HG03159 (cell line): ENCODE measurements at regions not wholly inside any gene's neighbourhood (a gene's known extent, or its start where the extent isn't known, plus 50 kb on each side); places are given as distances from the start of the nearest gene placed in this dataset.

ENCODE experiments used
- ATAC-seq: cut with Tn5 transposase; IDR thresholded peaks from one replicate; pipeline ENCODE4 v1.9.1; 2021; ENCODE audit warnings: mild to moderate bottlenecking, moderate library complexity; ENCODE audit not compliant: unreplicated experiment

DNA sequence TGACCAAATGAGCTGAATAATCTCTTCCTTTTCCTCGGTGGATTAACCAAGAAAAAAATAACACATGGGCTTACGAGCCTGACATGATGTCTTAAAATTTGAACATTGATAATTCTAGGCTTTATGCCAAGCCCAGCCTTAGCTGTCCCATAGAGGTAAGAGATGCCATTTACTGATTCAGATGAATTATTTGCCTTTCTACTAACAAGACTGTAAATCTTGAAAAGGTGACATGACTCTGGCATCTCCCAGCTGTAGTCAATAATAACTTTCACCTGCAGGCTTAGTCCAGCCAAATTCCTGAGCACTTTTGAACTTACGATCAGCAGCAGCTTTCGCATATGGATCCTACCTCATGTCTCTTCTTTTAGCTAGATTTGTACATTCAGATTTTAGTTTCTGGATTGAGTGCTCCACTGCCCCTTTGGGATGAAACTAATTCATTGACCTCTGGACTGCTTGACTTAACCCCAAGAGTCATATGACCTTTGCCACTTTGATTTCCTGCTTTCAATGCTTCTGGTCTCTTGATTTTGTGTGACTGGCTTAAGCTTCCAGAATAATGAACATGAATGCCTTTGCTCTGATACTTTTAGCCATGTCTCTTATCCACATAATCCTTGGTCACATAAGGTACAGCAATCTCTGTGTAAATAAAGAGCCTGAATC is 876.4 kb upstream of the SLIT2 start:
- no peak for ATAC-seq

DNA sequence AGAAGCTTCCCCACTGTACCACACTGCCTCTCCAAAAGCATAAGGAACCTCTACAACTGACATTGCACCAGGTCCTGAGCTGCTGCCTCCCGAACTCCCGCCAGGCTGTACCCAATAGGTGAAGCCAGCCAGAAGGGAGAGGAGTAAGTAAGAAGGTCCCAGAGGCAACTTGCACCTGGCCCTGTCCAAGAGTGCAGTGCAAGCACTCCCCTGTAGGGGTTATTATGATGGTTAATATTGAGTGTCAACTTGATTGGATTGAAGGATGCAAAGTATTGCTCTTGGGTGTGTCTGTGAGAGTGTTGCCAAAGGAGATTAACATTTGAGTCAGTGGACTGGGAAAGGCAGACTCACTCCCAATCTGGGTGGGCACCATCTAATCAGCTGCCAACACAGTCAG is 879.3 kb upstream of the SLIT2 start:
- no peak for ATAC-seq

DNA sequence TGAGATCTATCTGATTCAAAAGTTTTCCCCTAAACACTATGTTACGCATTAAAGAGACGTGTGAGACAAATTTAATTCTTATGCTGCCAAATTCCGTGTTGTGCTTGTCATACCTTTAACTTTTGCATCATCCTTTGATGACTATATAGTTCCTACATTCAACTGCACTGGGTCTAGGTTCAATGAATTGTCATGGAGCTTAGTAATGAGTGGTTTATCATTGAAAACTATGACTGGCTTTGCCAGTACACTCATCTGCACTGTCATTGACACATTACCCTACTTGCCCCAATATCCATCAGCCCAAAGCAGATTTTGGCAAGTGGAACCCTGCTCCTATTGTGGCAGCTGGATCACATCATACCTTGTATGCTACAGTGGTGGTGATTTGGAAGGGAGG is 882.9 kb upstream of the SLIT2 start:
- no peak for ATAC-seq

DNA sequence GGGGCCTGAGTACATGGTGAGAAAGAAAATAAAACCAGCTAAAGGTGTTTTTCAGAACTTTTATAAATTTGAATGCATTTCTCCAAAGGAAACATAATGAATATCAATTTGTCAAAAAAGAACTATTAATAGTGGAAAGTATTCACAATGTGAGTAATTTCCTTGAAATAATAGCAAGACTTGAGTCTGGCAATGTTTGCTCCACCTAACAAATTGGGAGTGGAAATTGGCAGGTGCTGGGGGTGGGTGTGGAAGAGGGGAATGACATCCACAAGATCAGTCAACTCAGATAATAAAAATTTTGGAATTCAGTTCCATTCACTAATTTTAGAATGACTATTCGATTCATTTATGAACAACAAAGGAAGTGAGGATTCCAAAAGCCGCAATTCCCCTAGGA is 884.8 kb upstream of the SLIT2 start:
- no peak for ATAC-seq

DNA sequence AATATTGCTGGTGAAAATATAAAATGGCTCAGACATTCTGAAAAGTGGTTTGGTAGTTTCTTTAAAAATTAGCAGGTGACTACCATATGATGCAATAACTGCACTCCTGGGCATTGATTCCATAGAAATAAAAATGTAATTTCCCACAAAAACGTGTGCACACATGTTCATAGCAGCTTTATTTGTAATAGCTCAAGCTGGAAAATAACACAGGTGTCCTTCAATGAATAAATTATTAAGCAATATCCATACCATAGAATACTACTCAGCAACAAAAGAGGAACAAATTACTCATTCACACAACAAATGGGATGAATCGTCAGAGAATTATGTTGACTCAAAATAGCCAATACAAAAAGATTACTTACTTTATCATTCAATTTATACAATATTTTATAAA is 893.7 kb upstream of the SLIT2 start:
- ATAC-seq = no peak

DNA sequence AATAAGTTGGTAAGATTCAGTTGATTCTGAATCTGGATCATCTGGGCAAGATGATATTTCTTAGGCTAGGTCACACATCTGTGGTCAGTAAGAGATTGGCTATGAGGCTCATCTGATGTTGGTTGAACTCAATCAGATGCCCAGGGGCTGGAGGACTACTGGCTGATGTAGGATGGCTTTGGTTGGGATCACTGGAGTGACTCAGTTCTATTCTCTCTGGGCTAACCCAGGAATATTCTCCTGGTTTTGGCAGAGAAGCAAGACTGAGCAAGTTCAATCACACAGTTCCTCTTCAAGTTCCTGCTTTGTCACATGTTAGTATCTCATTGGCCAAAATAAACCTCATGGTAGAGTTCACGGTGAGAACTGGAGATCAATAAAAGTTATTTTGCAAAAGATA is 902.3 kb upstream of the SLIT2 start:
- ATAC-seq = no peak

DNA sequence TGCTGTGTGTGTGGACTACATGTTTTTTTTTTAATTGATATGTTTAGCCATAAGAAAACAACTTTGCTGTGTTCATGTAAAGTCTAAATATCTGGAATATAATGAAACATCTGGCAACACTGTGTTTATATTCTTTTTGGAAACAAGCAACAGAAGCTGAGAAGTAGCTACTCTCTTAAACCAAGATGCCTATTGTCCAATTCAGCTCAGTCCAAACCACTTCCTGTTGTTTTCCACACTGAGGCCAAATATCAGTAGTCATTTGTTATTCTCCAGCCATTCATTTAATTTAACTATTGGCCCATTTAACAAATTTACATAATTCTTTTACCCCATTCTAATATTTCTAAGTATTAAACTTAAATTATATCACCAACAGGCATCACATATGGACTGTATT is 903.0 kb upstream of the SLIT2 start:
- ATAC-seq = no peak

DNA sequence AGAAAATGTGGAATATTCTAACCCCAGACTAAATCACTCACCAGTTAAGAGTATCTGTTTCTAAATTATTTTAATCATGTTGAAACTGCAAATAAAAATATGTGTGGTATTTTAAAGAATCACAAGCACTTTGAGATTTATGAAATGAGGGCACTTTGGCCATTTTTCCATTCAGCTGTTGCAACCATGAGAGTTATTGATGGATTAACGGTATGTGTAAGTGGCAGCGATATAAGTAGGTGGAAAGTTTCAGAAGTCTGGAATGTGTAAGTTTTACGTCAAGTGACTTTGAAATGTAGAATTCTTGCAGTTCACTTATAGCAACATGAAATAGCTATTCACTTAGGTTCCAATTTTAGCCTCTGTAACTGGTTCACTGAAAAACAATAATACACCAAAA is 905.1 kb upstream of the SLIT2 start:
- no peak for ATAC-seq

DNA sequence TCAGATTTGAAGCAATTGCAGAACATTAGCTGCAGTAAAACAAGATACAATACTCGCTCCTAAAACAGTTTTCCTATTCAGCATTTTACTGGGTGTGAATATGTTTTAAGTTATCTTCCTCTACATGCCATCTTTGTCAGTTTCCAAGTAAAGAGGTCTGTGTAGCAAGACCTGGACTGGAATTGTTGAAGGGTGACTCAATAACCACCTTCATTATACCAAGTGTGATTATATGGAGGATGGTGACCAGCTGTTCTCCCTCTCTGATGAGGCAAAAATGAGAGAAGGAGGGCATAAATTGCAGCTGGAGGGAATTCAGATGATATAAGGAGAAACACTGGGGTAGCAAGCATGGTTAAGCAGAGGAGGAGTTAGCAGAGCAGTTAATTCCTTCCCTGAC is 922.1 kb upstream of the SLIT2 start:
- no peak for ATAC-seq

DNA sequence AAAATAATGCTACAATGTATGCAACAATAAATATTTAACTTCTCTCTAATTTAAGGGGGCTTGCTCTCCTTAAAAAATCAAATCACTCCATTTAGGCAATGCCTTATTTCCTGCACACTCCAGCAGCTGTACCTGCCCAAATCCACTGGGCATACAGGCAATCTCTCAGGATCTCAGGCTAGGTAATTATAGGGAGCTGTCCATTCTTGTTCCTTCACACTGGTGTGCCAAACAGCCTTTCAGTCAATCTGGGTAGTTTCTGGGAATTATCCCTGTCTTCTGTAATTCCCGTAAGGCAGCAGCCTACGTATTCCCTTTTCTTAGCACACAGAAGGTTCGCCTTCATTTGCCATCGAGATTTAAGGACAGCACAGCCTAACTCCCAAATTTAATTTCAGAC is 922.6 kb upstream of the SLIT2 start:
- no peak for ATAC-seq

DNA sequence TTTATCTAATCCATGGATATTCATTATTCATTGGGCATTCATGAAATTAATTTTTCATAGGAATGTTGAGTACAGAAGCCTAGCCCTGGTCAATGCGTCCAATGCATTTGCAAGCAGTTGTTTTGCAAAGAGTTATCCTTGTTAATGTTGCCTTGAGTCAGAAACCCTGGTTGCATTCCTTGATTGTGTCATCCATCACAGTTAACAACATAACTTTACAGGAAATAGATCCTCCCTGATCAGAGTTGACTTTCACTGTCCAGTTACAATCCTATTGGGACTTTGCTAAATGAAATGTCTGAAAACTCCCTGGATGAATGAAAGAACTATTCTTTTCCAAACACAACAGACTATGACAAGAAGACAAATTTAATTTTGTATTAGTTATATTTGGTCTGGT is 924.3 kb upstream of the SLIT2 start:
- no peak for ATAC-seq

DNA sequence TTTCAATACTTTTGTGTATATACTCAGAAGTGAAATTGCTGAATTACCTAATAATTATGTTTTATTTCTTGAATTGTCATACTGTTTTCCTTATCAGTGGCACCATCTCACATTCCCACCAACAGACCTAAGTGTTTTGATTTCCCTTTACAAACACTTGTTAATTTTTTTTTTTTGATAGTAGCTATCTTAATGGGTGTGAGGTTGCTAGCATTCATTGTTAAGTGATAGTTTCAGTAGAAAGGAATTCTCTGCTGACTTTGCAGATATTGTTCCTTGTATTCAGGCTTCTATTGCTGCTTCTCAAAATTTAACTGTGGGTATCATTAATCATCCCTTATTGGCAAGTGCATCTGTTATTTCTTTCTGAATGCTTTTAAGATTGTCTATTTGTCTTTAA is 927.5 kb upstream of the SLIT2 start:
- no peak for ATAC-seq

DNA sequence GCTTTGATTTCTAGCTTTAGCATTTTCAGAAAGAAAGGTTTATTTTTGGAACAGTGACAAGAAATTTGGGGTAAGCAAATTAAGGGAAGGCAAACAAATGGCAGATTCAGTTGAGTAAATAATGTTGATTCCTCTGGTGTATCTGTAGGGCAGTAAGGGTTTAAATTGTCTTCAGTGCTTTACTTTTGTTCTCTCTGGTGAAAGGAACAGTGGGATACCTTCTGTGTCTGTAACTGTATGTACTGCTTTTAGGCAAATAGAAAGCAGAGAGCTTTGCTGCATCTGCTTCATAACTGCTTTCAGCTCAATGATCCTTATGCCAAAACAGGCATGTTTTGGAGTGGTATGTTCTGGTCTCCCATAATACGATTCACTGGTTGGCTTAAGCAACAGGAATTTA is 932.1 kb upstream of the SLIT2 start:
- ATAC-seq = no peak

DNA sequence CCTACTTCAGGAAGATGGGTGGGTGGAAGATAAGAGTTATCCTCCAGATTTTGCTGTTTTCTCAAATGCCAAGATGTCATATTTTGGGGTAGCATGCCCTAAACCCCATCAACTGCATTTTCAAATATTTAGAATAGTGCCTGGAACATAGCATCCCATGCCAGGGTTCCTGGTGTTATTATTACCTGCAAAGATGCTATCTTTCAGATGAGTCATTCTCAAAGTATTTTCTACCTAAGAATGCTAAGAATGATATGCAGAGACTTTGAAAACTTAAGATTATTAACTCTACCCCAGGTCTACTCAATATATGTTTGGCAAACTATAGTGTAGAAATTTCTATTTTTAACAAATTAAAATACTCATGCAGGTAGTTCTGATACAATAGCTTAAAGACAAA is 934.3 kb upstream of the SLIT2 start:
- no peak for ATAC-seq

DNA sequence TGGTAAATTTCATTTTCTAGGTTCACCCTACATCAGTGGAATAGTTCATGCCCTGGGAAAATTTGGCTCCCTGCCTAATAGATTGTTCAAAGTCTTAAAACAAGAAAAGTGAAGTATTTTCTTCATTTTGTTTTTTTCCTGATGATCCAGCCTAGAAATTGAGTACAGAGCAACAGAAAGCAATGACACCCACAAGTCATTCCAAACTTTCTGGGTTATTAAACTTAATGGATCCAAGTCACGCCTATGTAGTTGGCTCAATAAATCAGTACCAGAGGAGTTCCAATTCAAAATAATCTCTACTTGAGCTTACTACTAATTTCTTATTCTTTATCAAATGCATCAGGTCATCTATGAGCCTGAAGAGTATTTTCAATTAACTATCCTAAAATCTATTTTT is 937.6 kb upstream of the SLIT2 start:
- no peak for ATAC-seq

DNA sequence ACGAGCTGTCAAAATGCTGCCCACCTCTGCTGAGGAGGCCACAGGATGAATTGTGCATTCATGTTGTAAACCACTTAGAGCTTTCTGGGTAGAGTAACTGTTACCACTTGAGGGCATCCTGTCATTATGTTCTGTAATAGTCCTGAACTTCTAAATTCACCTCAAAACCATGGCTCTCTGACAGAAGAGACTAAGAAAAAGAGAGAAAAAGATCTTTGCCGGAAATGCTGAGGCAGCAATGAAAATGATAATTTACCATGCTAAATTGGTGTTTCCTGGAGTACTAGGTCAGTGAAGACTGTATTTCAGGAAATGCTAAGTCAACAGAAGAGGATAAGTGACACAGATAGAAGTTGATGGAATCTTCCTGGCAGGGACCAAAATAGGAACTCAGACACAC is 942.3 kb upstream of the SLIT2 start:
- no peak for ATAC-seq

DNA sequence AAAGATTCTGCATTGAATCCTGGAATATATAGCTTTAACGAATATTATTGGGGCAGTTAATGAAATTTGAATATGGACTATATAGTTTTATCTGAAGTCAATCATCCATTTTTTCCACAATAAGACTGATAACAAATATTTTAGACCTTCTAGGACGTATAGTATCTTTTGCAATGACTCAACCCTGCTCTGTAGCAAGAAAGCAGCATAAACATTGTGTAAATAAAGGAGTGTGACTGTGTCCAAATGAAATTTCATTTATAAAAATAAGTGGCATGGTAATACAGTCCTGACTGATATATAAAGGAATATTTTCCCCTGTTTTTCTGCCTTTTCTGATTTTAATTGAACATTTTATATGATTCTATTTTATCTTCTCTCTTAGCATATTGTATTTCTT is 947.7 kb upstream of the SLIT2 start:
- no peak for ATAC-seq

DNA sequence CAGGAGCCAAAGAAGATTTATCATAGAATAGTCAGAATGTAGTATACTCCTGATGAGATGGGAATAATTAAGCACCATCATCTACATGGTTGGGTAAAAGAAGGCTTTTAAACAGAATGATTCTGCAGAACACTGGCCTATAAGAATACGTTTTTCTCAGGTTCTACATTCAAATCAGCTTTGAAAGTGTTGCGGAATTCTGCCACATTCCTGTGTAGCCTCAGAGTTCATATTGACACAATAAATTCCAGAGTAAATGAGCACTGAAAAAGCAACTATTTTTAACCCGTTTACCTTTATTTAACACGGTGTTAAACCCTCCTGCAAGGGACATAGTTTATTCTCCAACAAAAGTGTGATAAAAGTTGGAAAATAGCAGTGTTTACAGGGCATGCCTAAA is 950.2 kb upstream of the SLIT2 start:
- no peak for ATAC-seq

DNA sequence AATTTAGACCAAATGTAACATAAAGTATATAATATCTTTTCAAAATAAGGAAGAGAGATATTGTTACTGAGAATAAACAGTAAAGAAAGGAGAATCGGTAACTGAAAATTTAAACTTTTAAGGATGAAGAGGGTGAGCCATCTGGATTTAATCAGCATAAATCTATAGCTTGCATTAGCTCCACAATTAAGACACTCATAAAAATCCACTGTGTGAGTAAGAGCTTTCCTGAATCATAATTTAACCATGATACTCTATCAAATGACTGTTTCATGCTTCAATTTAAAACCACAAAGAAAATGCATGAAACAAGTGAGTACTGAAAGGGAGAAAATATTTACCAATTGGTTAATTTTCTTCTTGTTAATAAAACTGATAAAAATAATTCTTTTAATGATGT is 951.5 kb upstream of the SLIT2 start:
- no peak for ATAC-seq

DNA sequence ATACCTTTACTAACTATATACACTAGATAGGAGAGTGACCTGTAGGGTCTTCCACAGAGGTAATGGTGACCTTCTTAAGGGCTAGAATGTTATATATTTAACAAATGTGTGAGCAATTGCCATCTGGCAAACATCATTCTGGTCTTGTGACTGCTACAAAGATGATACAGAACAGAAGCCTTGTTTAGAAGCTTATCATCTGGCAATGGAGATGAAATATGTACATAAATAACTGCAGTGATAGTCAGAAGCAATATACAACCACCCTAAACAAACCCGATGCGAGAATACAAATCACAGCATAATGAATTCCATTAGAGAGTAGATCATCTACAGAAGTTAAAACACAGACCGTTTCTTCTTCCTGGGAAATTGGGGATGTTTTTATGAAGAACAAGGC is 952.7 kb upstream of the SLIT2 start:
- ATAC-seq = no peak

DNA sequence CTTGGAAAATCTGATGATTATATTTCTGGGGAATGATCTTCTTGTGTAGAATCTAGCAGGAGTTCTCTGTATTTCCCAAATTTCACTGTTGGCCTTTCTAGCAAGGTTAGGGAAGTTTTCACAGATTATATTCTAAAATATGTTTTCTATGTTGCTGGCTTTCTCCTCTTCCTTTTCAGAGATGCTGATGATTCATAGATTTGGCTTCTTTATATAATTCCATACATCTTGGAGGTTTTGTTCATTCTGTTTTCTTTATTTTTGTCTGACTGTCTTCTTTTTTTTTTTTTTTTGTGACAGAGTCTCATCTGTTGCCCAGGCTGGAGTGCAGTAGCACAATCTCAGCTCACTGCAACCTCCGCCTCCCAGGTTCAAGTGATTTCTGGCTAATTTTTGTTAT is 957.9 kb upstream of the SLIT2 start:
- no peak for ATAC-seq

DNA sequence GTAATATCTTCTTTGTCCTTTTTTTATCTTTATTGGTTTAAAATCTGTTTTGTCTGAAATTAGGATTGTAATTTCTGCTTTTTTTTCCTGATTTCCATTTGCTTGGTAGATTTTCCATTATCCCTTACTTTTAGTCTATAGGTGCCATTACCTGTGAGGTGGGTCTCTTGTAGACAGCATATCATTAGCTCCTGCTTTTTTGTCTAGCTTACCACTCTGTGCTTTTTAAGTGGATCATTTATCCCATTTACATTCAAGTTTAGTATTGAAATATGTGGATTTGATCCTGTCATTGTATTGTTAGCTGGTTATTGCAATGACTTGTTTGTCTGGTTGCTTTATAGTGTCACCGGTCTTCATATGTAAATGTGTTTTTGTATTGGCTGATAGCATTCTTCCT is 958.6 kb upstream of the SLIT2 start:
- no peak for ATAC-seq

DNA sequence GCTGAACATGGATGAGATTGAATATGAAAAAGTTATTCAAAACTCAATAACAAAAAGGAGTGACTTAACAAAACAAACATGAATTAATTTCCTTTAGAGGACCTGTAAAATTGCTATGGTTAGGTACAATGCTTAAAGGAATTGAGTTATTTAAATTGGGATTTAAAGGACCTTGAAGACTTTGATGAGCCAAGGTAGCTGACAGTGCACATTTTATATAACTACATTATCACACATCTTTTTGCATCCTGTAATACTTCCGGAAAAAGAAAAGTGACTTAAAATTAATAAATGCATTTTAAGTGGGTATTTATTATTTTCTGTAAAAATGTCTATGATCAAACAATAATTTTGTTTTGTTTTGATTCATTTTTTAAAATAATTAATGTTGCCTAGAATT is 964.8 kb upstream of the SLIT2 start:
- ATAC-seq = no peak

DNA sequence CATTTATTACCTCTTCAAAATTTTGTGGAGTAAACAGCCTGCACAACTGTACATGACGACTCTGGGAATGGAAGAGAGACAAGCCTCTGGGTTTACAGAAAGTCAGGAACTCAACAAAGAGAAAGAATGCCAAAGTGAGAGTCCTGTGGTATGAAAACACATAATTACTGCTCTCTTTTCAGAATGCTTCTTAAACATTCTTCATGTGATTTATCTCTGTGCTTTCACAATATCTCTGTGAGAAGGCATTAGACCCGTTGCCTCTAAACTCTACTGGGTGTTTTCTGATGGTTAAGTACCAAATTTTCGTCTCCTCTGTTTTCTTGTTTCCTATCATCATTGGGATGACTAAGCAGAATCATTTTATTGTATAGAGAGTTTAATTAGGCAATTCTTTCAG is 966.6 kb upstream of the SLIT2 start:
- ATAC-seq = no peak
